ENCODE measurements at regions not wholly inside any gene's neighbourhood (a gene's known extent, or its start where the extent isn't known, plus 50 kb on each side); places are given as distances from the start of the nearest gene placed in this dataset.

GRCh38 chr2:8548619-8549150 lies 133.2 kb upstream of the ID2 start:
- no peak for DNase-seq
- TF ChIP-seq CTCF (IDR thresholded peaks at IDR 0.05; ENCODE audit: partially characterized antibody, unreplicated experiment), result no peak
- Mint-ChIP-seq H3K4me1 (ENCODE audit: low read depth, unreplicated experiment) (peaks cover 11% of the 10 kb centered on the region), H3K27me3 (ENCODE audit: unreplicated experiment) (peaks cover 7% of the 10 kb centered on the region), H3K4me3 (ENCODE audit: unreplicated experiment) (no peak overlapping the region), H3K9me3 (ENCODE audit: unreplicated experiment) (peaks cover 7% of the 10 kb centered on the region), H3K27ac (ENCODE audit: unreplicated experiment) (no peak overlapping the region), H3K36me3 (ENCODE audit: unreplicated experiment) (no peaks in the 10 kb centered on the region)

GRCh38 chr2:8549273-8549922 lies 132.5 kb upstream of the ID2 start:
- no peak for DNase-seq
- Mint-ChIP-seq H3K27ac (ENCODE audit: unreplicated experiment) (no peak overlapping the region), H3K27me3 (ENCODE audit: unreplicated experiment) (peaks cover 6% of the 10 kb centered on the region), H3K4me3 (ENCODE audit: unreplicated experiment) (no peak overlapping the region), H3K4me1 (ENCODE audit: low read depth, unreplicated experiment) (peaks cover 7% of the 10 kb centered on the region), H3K36me3 (ENCODE audit: unreplicated experiment) (no peaks in the 10 kb centered on the region), H3K9me3 (ENCODE audit: unreplicated experiment) (peaks cover 5% of the 10 kb centered on the region)
- TF ChIP-seq CTCF (IDR thresholded peaks at IDR 0.05; ENCODE audit: partially characterized antibody, unreplicated experiment), result no peak

DNA sequence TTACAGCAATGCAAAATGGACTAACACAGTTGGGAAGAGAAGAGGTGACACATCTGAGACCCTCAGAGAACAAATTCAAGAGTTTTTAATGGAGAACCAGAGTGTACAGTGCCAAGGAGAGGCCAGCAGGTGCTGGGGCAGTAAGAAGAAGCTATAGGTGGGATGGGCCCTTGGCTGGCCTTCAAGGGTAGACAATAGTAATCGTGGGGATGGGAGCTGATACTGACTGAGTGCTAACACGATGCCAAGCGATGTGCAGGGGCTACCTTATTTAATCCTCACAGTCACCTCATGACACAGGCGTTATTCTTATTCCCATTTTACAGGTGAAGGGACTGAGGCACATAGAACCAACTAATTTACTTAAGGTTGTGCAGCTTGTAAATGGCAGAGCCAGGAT lies 131.9 kb upstream of the ID2 start:
- no peak for TF ChIP-seq CTCF (IDR thresholded peaks at IDR 0.05; ENCODE audit: partially characterized antibody, unreplicated experiment)
- Mint-ChIP-seq H3K4me3 (ENCODE audit: unreplicated experiment) (no peak overlapping the region), H3K4me1 (ENCODE audit: low read depth, unreplicated experiment) (peaks cover 6% of the 10 kb centered on the region), H3K9me3 (ENCODE audit: unreplicated experiment) (peaks cover 3% of the 10 kb centered on the region), H3K27ac (ENCODE audit: unreplicated experiment) (no peak overlapping the region), H3K36me3 (ENCODE audit: unreplicated experiment) (no peaks in the 10 kb centered on the region), H3K27me3 (ENCODE audit: unreplicated experiment) (peaks cover 5% of the 10 kb centered on the region)
- no peak for DNase-seq

- H3K27me3 Mint-ChIP-seq (ENCODE audit: unreplicated experiment), result peaks cover 2% of the 10 kb centered on the region
- no peak for TF ChIP-seq CTCF (IDR thresholded peaks at IDR 0.05; ENCODE audit: partially characterized antibody, unreplicated experiment)
- DNase-seq, result no peak
- peaks cover 4% of the 10 kb centered on the region for H3K4me1 Mint-ChIP-seq (ENCODE audit: low read depth, unreplicated experiment)
- H3K9me3 Mint-ChIP-seq (ENCODE audit: unreplicated experiment), result peaks cover 2% of the 10 kb centered on the region
- no peaks in the 10 kb centered on the region for H3K36me3 Mint-ChIP-seq (ENCODE audit: unreplicated experiment)
- no peak overlapping the region for H3K4me3 Mint-ChIP-seq (ENCODE audit: unreplicated experiment)
- H3K27ac Mint-ChIP-seq (ENCODE audit: unreplicated experiment), result no peak overlapping the region
Observed at GRCh38 chr2:8550481-8550880, 131.4 kb upstream of the ID2 start.

DNA sequence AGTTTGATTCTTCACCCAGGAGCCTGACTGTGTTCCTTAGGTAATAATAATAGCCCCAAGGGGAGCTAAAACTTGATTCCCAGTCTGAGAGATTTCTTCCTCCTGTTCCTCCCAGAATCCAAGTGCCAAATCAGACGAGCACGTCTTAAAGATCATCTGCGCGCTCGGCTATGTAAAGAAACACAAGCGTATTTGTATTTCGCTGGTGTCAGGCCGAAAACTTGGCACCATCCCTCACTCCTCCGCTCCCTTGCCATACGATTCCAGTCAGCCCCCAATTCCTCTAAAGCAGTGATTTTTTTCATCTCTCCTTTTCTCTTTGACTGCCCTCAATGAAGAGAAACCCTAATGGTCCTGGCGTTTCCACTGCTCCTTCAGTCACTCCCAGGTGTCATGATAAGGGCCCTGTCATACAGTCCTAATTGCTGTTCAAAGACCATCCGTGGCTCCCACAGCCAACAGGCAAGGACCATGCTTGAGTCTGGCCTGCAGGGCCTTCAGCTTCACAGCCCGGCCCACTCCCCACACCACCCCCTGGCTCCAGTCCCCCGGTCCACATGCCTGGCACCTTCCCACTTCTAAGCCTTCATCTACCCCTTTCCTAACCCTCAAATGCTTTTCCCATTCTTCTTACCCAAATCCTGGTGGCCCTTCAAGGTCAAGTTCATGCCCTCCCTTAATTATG lies 130.8 kb upstream of the ID2 start:
- Mint-ChIP-seq H3K27ac (ENCODE audit: unreplicated experiment) (no peak overlapping the region), H3K4me1 (ENCODE audit: low read depth, unreplicated experiment) (peaks cover 2% of the 10 kb centered on the region), H3K9me3 (ENCODE audit: unreplicated experiment) (peaks cover 2% of the 10 kb centered on the region), H3K36me3 (ENCODE audit: unreplicated experiment) (no peaks in the 10 kb centered on the region), H3K27me3 (ENCODE audit: unreplicated experiment) (peaks cover 2% of the 10 kb centered on the region), H3K4me3 (ENCODE audit: unreplicated experiment) (no peak overlapping the region)
- no peak for TF ChIP-seq CTCF (IDR thresholded peaks at IDR 0.05; ENCODE audit: partially characterized antibody, unreplicated experiment)
- DNase-seq, result no peak
